HG02678 (cell line): ENCODE measurements at regions not wholly inside any gene's neighbourhood (a gene's known extent, or its start where the extent isn't known, plus 50 kb on each side); places are given as distances from the start of the nearest gene placed in this dataset.
"Not testable (repeated sequence)": the region's sequence is repeated elsewhere in the genome, so short reads cannot be mapped to it uniquely, and the experiment has no call there.

Source experiments
- ATAC-seq: cut with Tn5 transposase; IDR thresholded peaks from one replicate; pipeline ENCODE4 v1.9.1; 2021; ENCODE audit warnings: mild to moderate bottlenecking, moderate library complexity; ENCODE audit not compliant: unreplicated experiment

- no peak for ATAC-seq
Measured at GRCh38 chr9:108270051-108270450, 585.7 kb downstream of the ACTL7B start.

GRCh38 chr9:108269371-108269770 is 586.4 kb downstream of the ACTL7B start:
- ATAC-seq, result no peak

GRCh38 chr9:108265065-108265464 is 590.7 kb downstream of the ACTL7B start:
- ATAC-seq, result no peak

GRCh38 chr9:108264093-108264492 is 591.7 kb downstream of the ACTL7B start:
- no peak for ATAC-seq

DNA sequence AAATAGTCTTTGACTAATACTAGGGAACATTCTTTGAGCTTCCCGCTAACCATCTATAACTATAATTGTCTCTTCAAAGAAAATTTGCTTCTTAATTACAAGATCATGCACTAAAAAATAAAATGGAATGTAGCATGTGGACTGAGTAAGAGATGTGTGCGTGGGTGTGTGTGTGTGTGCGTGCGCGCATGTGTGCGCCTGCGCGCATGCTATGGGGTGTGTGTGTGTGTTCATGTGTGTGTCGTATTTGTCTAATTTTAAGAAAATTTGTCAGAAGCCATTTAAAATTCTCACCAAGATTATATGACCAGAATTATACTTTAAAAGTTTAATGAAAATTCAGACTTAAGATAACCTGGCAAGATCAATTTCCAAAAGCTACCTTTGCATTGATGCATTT is 593.0 kb downstream of the ACTL7B start:
- ATAC-seq, result no peak

GRCh38 chr9:108259917-108260675 is 595.7 kb downstream of the ACTL7B start:
- ATAC-seq, result no peak

DNA sequence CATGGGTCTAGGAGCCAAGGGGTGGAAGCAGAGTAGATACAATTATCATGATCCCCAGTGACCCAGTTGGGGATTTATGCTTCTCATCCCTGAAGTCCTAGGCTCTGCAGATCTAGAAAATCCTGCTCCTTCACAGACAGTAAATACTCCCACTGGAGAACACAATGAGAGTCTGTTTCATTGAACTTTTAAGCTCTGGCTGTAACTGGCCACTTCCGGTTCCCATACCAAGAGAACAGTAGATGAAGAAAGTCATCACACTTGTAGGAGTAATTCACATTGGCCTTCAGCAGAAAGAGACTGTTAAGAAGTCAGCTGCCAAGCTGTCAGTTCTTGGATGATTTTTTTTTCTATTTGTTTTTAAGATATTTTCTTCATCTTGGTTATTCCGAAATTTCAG is 597.1 kb downstream of the ACTL7B start:
- ATAC-seq, result no peak

GRCh38 chr9:108257382-108257781 is 598.4 kb downstream of the ACTL7B start:
- ATAC-seq, result no peak

- no peak for ATAC-seq
Measured at GRCh38 chr9:108254236-108254635, 601.5 kb downstream of the ACTL7B start.

DNA sequence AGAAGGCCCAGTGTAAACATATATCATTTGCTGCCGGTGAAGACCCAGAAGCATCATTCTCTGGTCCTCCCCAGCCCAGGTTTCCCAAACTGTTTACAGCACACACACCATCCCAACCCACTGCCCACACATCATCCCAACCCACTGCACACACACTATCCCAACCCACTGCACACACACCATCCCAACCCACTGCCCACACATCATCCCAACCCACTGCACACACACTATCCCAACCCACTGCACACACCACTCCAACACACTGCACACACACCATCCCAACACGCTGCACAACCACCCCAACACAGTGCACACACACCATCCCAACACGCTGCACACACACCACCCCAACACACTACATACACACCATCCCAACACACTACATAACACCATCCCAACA is 608.4 kb downstream of the ACTL7B start:
- not testable (repeated sequence) for ATAC-seq

- ATAC-seq, result no peak
Measured at GRCh38 chr9:108245901-108246300, 609.9 kb downstream of the ACTL7B start.

- ATAC-seq, result no peak
Measured at GRCh38 chr9:108245331-108245730, 610.5 kb downstream of the ACTL7B start.

GRCh38 chr9:108244686-108245085 is 611.1 kb downstream of the ACTL7B start:
- no peak for ATAC-seq

GRCh38 chr9:108241384-108242073 is 614.3 kb downstream of the ACTL7B start:
- no peak for ATAC-seq

- no peak for ATAC-seq
Measured at GRCh38 chr9:108239696-108240321, 616.0 kb downstream of the ACTL7B start.

- no peak for ATAC-seq
Measured at GRCh38 chr9:108235609-108236008, 620.2 kb downstream of the ACTL7B start.

GRCh38 chr9:108234811-108235210 is 621.0 kb downstream of the ACTL7B start:
- no peak for ATAC-seq

- ATAC-seq, result no peak
Measured at GRCh38 chr9:108225149-108225800, 630.5 kb downstream of the ACTL7B start.

- ATAC-seq, result no peak
Measured at GRCh38 chr9:108224716-108225115, 631.1 kb downstream of the ACTL7B start.

DNA sequence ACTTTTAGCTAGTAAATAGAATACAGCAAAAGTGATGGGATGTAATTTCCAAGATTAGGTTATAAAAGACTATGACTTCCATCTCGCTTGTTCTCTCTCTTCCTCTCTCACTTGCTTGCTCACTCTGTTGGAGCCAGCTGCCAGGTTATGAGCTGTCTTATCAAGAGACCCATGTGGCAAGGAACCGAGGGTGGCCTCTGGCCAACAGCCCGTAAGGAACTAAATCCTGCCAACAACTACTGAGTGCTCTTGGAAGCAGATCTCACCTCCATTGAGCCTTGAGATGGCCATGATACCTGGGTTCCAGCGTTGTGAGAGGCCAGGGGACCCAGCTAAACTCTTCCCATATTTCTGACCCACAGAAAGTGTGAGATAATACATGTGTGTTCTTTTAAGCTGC is 636.1 kb downstream of the ACTL7B start:
- no peak for ATAC-seq
